Testis (tissue), 2 donors: ENCODE measurements at regions not wholly inside any gene's neighbourhood (a gene's known extent, or its start where the extent isn't known, plus 50 kb on each side); places are given as distances from the start of the nearest gene placed in this dataset.

ENCODE experiments used
- CTCF ChIP-seq, 3 experiments: fragments of 450-650 bp in 2 of 3; fragments of 200-600 bp in 1 of 3; sonication (generic) in 1 of 3; IDR thresholded peaks; one replicate each; pipeline ENCODE4 v1.5.1; 2016 to 2019; ENCODE audit warnings: antibody characterized with exemption in 3 of 3, mild to moderate bottlenecking in 2 of 3, moderate library complexity in 1 of 3
- POLR2A ChIP-seq: fragments of 450-650 bp; IDR thresholded peaks from one replicate; pipeline ENCODE4 v1.6.1; 2017; ENCODE audit warnings: antibody characterized with exemption, mild to moderate bottlenecking, moderate library complexity

GRCh38 chr14:49438256-49438770, 147.9 kb downstream of the RPS29 start:
- TF ChIP-seq CTCF (IDR thresholded peaks at IDR 0.05) (no peak), POLR2A (no peak)
